Thyroid gland (tissue), 4 donors: ENCODE measurements at regions not wholly inside any gene's neighbourhood (a gene's known extent, or its start where the extent isn't known, plus 50 kb on each side); places are given as distances from the start of the nearest gene placed in this dataset.
A peak's percentile ranks its signal among the peaks of the same experiment; 100 is the strongest.

Source experiments
- DNase-seq, 2 donors: peaks; one replicate each; pipeline ENCODE4 v3.0.0-alpha.2; 2019
- H3K27ac ChIP-seq, 3 donors: fragments of 200-600 bp; sonication (generic); 1 replicate in 2 of 3; 2 replicates in 1 of 3; pipeline ENCODE4 v1.5.1; 2016 to 2019; ENCODE audit warnings: mild to moderate bottlenecking in 1 of 3, moderate library complexity in 1 of 3
- H3K27me3 ChIP-seq: fragments of 200-600 bp; sonication (generic); one replicate; pipeline ENCODE4 v1.5.1; 2019
- H3K36me3 ChIP-seq, 2 donors: fragments of 200-600 bp; sonication (generic); one replicate each; pipeline ENCODE4 v1.5.1; 2016 to 2019
- H3K4me1 ChIP-seq, 2 donors: fragments of 200-600 bp; sonication (generic); one replicate each; pipeline ENCODE4 v1.5.1; 2017 to 2019
- H3K4me3 ChIP-seq, 3 donors: fragments of 200-600 bp; sonication (generic); replicated peaks in 1 of 3; 1 replicate in 2 of 3; 2 replicates in 1 of 3; pipeline ENCODE4 v1.5.1; 2016; ENCODE audit warnings: mild to moderate bottlenecking in 1 of 3
- H3K9me3 ChIP-seq: fragments of 200-600 bp; sonication (generic); one replicate; pipeline ENCODE4 v1.5.1; 2017
- CTCF ChIP-seq, 6 experiments: fragments of 200-600 bp in 3 of 6; fragments of 450-650 bp in 3 of 6; sonication (generic) in 3 of 6; IDR thresholded peaks; one replicate each; pipeline ENCODE4 v1.5.1; 2016 to 2019; ENCODE audit warnings: antibody characterized with exemption in 6 of 6, mild to moderate bottlenecking in 2 of 6, inconsistent platforms in 1 of 6, moderate library complexity in 1 of 6
- POLR2A ChIP-seq, 2 donors: fragments of 450-650 bp; IDR thresholded peaks; one replicate each; pipeline ENCODE4 v1.6.1; 2017; ENCODE audit warnings: antibody characterized with exemption in 2 of 2, mild to moderate bottlenecking in 2 of 2, moderate library complexity in 1 of 2
- WGBS, 2 donors: methylation state at CpG; one replicate each; pipeline ENCODE4 v1.1.5; 2017; 5-methylcytosine and 5-hydroxymethylcytosine counted together
- intact Hi-C: fragments of 100-400 bp; cut with DNase I; formaldehyde crosslinking; loops from one replicate; pipeline ENCODE4 v1.15.1; 2023

DNA sequence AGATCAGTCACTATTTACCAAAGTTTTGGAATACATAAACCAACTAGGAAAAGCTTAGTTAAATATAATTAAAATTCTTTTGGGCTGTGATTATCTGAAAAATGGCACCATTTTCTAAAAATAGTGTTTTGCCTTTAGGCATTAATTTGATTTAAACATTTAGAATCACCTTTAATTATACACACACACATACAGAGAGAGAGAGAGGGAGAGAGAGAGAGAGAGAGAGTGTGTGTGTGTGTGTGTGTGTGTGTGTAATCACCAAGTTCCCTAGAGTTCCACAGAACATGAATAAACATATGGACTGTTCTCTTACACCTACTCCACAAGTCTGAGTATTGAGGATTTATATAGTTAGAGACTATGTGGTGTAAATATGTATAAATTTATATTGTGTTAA lies 141.2 kb upstream of the ATXN1 start:
- TF ChIP-seq POLR2A (IDR thresholded peaks at IDR 0.05) = no peak
- TF ChIP-seq CTCF (IDR thresholded peaks at IDR 0.05) = no peak
- no peaks in the 10 kb centered on the region for H3K36me3 ChIP-seq
- intact Hi-C loops = no loop called here
- DNase-seq = no peak
- no peaks in the 10 kb centered on the region for H3K27me3 ChIP-seq
- H3K9me3 ChIP-seq = no peaks in the 10 kb centered on the region
- no peak overlapping the region for H3K4me3 ChIP-seq
- H3K27ac ChIP-seq = no peak overlapping the region
- peaks cover 0 to 7% of the 10 kb centered on the region in 2 donors for H3K4me1 ChIP-seq

GRCh38 chr6:16901782-16902181 lies 140.5 kb upstream of the ATXN1 start:
- Histone ChIP-seq H3K4me3 (no peak overlapping the region), H3K27ac (no peak overlapping the region), H3K36me3 (no peaks in the 10 kb centered on the region), H3K9me3 (no peaks in the 10 kb centered on the region), H3K27me3 (no peaks in the 10 kb centered on the region), H3K4me1 (peaks cover 0 to 7% of the 10 kb centered on the region in 2 donors)
- TF ChIP-seq POLR2A (IDR thresholded peaks at IDR 0.05) (no peak), CTCF (IDR thresholded peaks at IDR 0.05) (no peak)
- WGBS, 2 donors = 24 to 31% methylated on average over 3 of the region's 3 CpGs
- peak; percentile 58 to 66 for DNase-seq
- intact Hi-C loops = no loop called here

DNA sequence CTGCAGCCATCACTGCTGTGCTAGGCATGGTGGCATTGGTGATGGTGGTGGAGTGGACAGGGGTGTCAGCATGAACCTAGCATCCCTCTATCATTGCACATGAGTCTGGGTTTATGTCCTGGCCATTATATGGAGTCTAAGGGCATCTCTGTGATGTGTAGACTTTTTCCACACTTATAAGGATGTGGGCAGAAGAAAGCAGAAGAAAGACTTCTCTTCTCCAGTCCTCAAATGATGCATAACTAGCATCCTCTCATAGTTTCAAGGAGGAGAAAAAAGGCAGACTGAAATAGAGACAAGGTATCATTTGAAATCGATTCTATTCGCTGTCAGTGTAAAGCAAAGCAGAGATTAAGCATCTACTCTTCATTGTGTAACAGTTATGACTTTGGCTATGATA lies 140.0 kb upstream of the ATXN1 start:
- Histone ChIP-seq H3K27ac (no peak overlapping the region), H3K36me3 (no peaks in the 10 kb centered on the region), H3K4me3 (no peak overlapping the region), H3K27me3 (no peaks in the 10 kb centered on the region), H3K4me1 (peaks cover 0 to 7% of the 10 kb centered on the region in 2 donors), H3K9me3 (no peaks in the 10 kb centered on the region)
- WGBS, 2 donors = 88 to 95% methylated on average over 2 of the region's 2 CpGs
- no peak for DNase-seq
- no peak for TF ChIP-seq POLR2A (IDR thresholded peaks at IDR 0.05)
- no peak for TF ChIP-seq CTCF (IDR thresholded peaks at IDR 0.05)
- intact Hi-C loops = no loop called here

- Histone ChIP-seq H3K27me3 (no peaks in the 10 kb centered on the region), H3K4me1 (peaks cover 0 to 7% of the 10 kb centered on the region in 2 donors), H3K4me3 (no peak overlapping the region), H3K27ac (no peak overlapping the region), H3K9me3 (no peaks in the 10 kb centered on the region), H3K36me3 (no peaks in the 10 kb centered on the region)
- no peak for DNase-seq
- intact Hi-C loops = no loop called here
- TF ChIP-seq POLR2A (IDR thresholded peaks at IDR 0.05) (no peak), CTCF (IDR thresholded peaks at IDR 0.05) (no peak)
- WGBS, 2 donors = 74 to 82% methylated on average over 8 of the region's 8 CpGs
Observed at GRCh38 chr6:16898640-16899396, 137.6 kb upstream of the ATXN1 start.

GRCh38 chr6:16897669-16898068 lies 136.4 kb upstream of the ATXN1 start:
- Histone ChIP-seq H3K27me3 (no peaks in the 10 kb centered on the region), H3K27ac (no peak overlapping the region), H3K4me1 (no peaks in the 10 kb centered on the region), H3K4me3 (no peak overlapping the region), H3K36me3 (no peaks in the 10 kb centered on the region), H3K9me3 (no peaks in the 10 kb centered on the region)
- TF ChIP-seq POLR2A (IDR thresholded peaks at IDR 0.05) = no peak
- no peak for TF ChIP-seq CTCF (IDR thresholded peaks at IDR 0.05)
- intact Hi-C loops = no loop called here
- DNase-seq = no peak
- 94 to 96% methylated on average over 5 of the region's 5 CpGs for WGBS, 2 donors
